Liver (tissue), 8 donors: ENCODE measurements at regions not wholly inside any gene's neighbourhood (a gene's known extent, or its start where the extent isn't known, plus 50 kb on each side); places are given as distances from the start of the nearest gene placed in this dataset.

ENCODE experiments used
- DNase-seq: peaks from one replicate; pipeline ENCODE4 v3.0.0-alpha.2; 2017; ENCODE audit warnings: low spot score
- H3K27ac ChIP-seq, 2 donors: one replicate each; pipeline ENCODE4 v1.7.0; 2013; ENCODE audit warnings: inconsistent platforms in 2 of 2, low read length in 2 of 2, control low read depth in 1 of 2, low read depth in 1 of 2, mild to moderate bottlenecking in 1 of 2
- H3K27me3 ChIP-seq, 4 donors: one replicate each; pipeline versions ENCODE4 v1.6.1 to v1.7.0; 2013; ENCODE audit warnings: low read length in 3 of 4, inconsistent platforms in 1 of 4, mild to moderate bottlenecking in 1 of 4, moderate library complexity in 1 of 4; ENCODE audit not compliant: control insufficient read depth in 4 of 4, insufficient read depth in 4 of 4
- H3K36me3 ChIP-seq, 4 donors: one replicate each; pipeline versions ENCODE4 v1.6.1 to v1.7.0; 2013; ENCODE audit warnings: low read length in 3 of 4, mild to moderate bottlenecking in 3 of 4, low read depth in 1 of 4, moderate library complexity in 1 of 4; ENCODE audit not compliant: control insufficient read depth in 4 of 4, insufficient read depth in 3 of 4
- H3K4me1 ChIP-seq, 4 donors: one replicate each; pipeline versions ENCODE4 v1.6.1 to v1.7.0; 2013; ENCODE audit warnings: low read length in 3 of 4, mild to moderate bottlenecking in 3 of 4, moderate library complexity in 1 of 4; ENCODE audit not compliant: control insufficient read depth in 4 of 4, insufficient read depth in 4 of 4
- H3K4me3 ChIP-seq, 3 donors: one replicate each; pipeline versions ENCODE4 v1.6.1 to v1.7.0; 2013; ENCODE audit warnings: low read length in 3 of 3, control low read depth in 1 of 3, low read depth in 1 of 3, mild to moderate bottlenecking in 1 of 3
- H3K9ac ChIP-seq, 2 donors: one replicate each; pipeline ENCODE4 v1.7.0; 2013; ENCODE audit warnings: low read length in 2 of 2, mild to moderate bottlenecking in 2 of 2, moderate library complexity in 2 of 2, control low read depth in 1 of 2, low read depth in 1 of 2
- H3K9me3 ChIP-seq, 4 donors: one replicate each; pipeline versions ENCODE4 v1.6.1 to v1.7.0; 2013; ENCODE audit warnings: low read length in 3 of 4; ENCODE audit not compliant: control insufficient read depth in 4 of 4
- EGR1 ChIP-seq, 2 donors: IDR thresholded peaks; 2 replicates each; pipeline ENCODE4 v1.6.1; 2016 to 2018; ENCODE audit warnings: antibody characterized with exemption in 2 of 2, low read depth in 2 of 2
- FOXA1 ChIP-seq: IDR thresholded peaks from 2 replicates; pipeline ENCODE4 v1.6.1; 2016; ENCODE audit warnings: antibody characterized with exemption
- GABPA ChIP-seq, 2 donors: IDR thresholded peaks in 1 of 2; conservative IDR thresholded peaks in 1 of 2; 2 replicates each; pipeline ENCODE4 v1.6.1; 2016; ENCODE audit warnings: antibody characterized with exemption in 2 of 2, mild to moderate bottlenecking in 1 of 2, moderate library complexity in 1 of 2
- HNF4A ChIP-seq, 2 donors: conservative IDR thresholded peaks; 2 replicates each; pipeline ENCODE4 v1.6.1; 2016; ENCODE audit warnings: antibody characterized with exemption in 2 of 2, mild to moderate bottlenecking in 2 of 2
- HNF4G ChIP-seq: IDR thresholded peaks from 2 replicates; pipeline ENCODE4 v1.6.1; 2016; ENCODE audit warnings: antibody characterized with exemption
- JUND ChIP-seq, 2 donors: IDR thresholded peaks; 2 replicates each; pipeline ENCODE4 v1.6.1; 2016; ENCODE audit warnings: antibody characterized with exemption in 2 of 2
- NR2F2 ChIP-seq: IDR thresholded peaks from 2 replicates; pipeline ENCODE4 v1.6.1; 2016; ENCODE audit warnings: antibody characterized with exemption
- RAD21 ChIP-seq, 2 donors: IDR thresholded peaks; 2 replicates each; pipeline ENCODE4 v1.6.1; 2016; ENCODE audit warnings: antibody characterized with exemption in 2 of 2, mild to moderate bottlenecking in 2 of 2
- RXRA ChIP-seq, 2 donors: IDR thresholded peaks; 2 replicates each; pipeline ENCODE4 v1.6.1; 2017 to 2018; ENCODE audit warnings: antibody characterized with exemption in 2 of 2, mild to moderate bottlenecking in 1 of 2
- SP1 ChIP-seq: IDR thresholded peaks from 2 replicates; pipeline ENCODE4 v1.6.1; 2018; ENCODE audit warnings: antibody characterized with exemption, mild to moderate bottlenecking
- TAF1 ChIP-seq: conservative IDR thresholded peaks from 2 replicates; pipeline ENCODE4 v1.6.1; 2016; ENCODE audit warnings: antibody characterized with exemption, mild to moderate bottlenecking
- YY1 ChIP-seq: IDR thresholded peaks from 2 replicates; pipeline ENCODE4 v1.6.1; 2016; ENCODE audit warnings: antibody characterized with exemption, mild to moderate bottlenecking
- WGBS: extraction: QIAGEN DNeasy Blood & Tissue Kit; methylation state at CpG from one replicate; pipeline ENCODE4 v1.1.7; 2013; 5-methylcytosine and 5-hydroxymethylcytosine counted together
- TF ChIP-seq, protein P1 (sequence below): IDR thresholded peaks from 2 replicates; pipeline ENCODE4 v1.6.1; 2016; ENCODE audit warnings: antibody characterized with exemption, mild to moderate bottlenecking
- TF ChIP-seq, protein P2 (sequence below): IDR thresholded peaks from 2 replicates; pipeline ENCODE4 v1.6.1; 2016; ENCODE audit warnings: antibody characterized with exemption
- TF ChIP-seq, protein P3 (sequence below): IDR thresholded peaks from 2 replicates; pipeline ENCODE4 v1.6.1; 2016; ENCODE audit warnings: antibody characterized with exemption
- TF ChIP-seq, protein P4 (sequence below): IDR thresholded peaks from 2 replicates; pipeline ENCODE4 v1.6.1; 2016; ENCODE audit warnings: antibody characterized with exemption
- TF ChIP-seq, protein P5 (sequence below): fragments of 150-350 bp; IDR thresholded peaks from 2 replicates; pipeline ENCODE4 v1.5.1; 2017; ENCODE audit warnings: improper control_type of control experiment, low read depth, low read length; ENCODE audit not compliant: missing input control
- donor health status: healthy.
- donor health status: healthy.
- donor health status: healthy.
- donor health status: healthy.
- donor health status: healthy.

DNA sequence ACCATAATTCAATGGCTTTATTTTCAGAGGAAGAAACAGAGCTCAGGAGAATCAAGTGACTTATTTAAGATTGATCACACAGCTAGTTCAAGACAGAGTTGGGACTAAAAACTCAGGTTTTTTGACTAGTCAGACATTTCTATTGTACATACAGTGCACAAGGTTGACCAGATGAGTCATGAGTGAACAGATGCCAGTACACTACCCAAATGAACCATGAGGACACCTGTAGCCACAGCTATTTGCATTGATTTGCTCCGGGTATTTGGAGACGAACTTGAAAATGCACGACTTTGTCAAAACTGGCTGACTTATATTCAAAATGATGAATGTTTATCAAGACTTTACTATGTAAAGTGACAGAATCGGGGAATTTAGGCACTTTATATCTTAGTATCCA lies 161.7 kb upstream of the ST6GALNAC5 start:
- H3K27ac ChIP-seq = no peak overlapping the region
- DNase-seq = no peak
- no peaks in the 10 kb centered on the region for H3K36me3 ChIP-seq
- H3K9me3 ChIP-seq = no peaks in the 10 kb centered on the region
- H3K27me3 ChIP-seq = no peaks in the 10 kb centered on the region
- H3K9ac ChIP-seq = no peak overlapping the region
- TF ChIP-seq, protein P1, sequence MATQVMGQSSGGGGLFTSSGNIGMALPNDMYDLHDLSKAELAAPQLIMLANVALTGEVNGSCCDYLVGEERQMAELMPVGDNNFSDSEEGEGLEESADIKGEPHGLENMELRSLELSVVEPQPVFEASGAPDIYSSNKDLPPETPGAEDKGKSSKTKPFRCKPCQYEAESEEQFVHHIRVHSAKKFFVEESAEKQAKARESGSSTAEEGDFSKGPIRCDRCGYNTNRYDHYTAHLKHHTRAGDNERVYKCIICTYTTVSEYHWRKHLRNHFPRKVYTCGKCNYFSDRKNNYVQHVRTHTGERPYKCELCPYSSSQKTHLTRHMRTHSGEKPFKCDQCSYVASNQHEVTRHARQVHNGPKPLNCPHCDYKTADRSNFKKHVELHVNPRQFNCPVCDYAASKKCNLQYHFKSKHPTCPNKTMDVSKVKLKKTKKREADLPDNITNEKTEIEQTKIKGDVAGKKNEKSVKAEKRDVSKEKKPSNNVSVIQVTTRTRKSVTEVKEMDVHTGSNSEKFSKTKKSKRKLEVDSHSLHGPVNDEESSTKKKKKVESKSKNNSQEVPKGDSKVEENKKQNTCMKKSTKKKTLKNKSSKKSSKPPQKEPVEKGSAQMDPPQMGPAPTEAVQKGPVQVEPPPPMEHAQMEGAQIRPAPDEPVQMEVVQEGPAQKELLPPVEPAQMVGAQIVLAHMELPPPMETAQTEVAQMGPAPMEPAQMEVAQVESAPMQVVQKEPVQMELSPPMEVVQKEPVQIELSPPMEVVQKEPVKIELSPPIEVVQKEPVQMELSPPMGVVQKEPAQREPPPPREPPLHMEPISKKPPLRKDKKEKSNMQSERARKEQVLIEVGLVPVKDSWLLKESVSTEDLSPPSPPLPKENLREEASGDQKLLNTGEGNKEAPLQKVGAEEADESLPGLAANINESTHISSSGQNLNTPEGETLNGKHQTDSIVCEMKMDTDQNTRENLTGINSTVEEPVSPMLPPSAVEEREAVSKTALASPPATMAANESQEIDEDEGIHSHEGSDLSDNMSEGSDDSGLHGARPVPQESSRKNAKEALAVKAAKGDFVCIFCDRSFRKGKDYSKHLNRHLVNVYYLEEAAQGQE = no peak
- TF ChIP-seq HNF4A (conservative IDR thresholded peaks at IDR 0.05) (no peak), EGR1 (IDR thresholded peaks at IDR 0.05; ENCODE audit: low read depth in 2 of 2) (no peak), RAD21 (IDR thresholded peaks at IDR 0.05) (no peak)
- TF ChIP-seq, protein P2, sequence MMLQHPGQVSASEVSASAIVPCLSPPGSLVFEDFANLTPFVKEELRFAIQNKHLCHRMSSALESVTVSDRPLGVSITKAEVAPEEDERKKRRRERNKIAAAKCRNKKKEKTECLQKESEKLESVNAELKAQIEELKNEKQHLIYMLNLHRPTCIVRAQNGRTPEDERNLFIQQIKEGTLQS = no peak
- no peak overlapping the region for H3K4me3 ChIP-seq
- H3K4me1 ChIP-seq = no peaks in the 10 kb centered on the region
- WGBS = 64% methylated on average over 4 of the region's 4 CpGs

DNA sequence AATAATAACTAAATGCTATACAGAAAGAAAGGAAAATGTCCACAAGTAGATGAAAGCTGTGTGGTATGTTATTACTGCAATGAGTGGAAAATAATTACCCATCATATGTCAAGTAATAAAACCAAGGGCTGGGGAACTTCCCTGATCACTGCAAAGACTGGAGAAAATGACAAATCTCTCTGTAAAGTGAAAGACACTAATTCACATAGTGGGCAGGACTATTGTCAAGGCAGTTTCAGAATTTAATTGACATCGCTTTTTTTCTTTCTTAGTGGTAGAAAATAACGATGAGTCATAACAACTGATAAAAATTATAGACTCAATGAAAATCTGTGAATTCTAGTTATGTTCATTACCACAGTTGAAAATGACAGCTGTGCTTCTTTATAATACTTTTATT lies 153.7 kb upstream of the ST6GALNAC5 start:
- no peaks in the 10 kb centered on the region for H3K27me3 ChIP-seq
- H3K9ac ChIP-seq = no peak overlapping the region
- no peak for TF ChIP-seq HNF4G
- TF ChIP-seq, protein P3, sequence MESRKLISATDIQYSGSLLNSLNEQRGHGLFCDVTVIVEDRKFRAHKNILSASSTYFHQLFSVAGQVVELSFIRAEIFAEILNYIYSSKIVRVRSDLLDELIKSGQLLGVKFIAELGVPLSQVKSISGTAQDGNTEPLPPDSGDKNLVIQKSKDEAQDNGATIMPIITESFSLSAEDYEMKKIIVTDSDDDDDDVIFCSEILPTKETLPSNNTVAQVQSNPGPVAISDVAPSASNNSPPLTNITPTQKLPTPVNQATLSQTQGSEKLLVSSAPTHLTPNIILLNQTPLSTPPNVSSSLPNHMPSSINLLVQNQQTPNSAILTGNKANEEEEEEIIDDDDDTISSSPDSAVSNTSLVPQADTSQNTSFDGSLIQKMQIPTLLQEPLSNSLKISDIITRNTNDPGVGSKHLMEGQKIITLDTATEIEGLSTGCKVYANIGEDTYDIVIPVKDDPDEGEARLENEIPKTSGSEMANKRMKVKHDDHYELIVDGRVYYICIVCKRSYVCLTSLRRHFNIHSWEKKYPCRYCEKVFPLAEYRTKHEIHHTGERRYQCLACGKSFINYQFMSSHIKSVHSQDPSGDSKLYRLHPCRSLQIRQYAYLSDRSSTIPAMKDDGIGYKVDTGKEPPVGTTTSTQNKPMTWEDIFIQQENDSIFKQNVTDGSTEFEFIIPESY = no peak
- TF ChIP-seq NR2F2 = no peak
- TF ChIP-seq GABPA (IDR thresholded peaks at IDR 0.05 in 1 of 2, conservative IDR thresholded peaks at IDR 0.05 in 1 of 2) = no peak
- no peak for TF ChIP-seq RAD21 (IDR thresholded peaks at IDR 0.05)
- TF ChIP-seq FOXA1 = no peak
- TF ChIP-seq JUND (IDR thresholded peaks at IDR 0.05) = no peak
- no peak for TF ChIP-seq EGR1 (IDR thresholded peaks at IDR 0.05; ENCODE audit: low read depth in 2 of 2)
- no peak for TF ChIP-seq TAF1
- TF ChIP-seq, protein P1 = no peak
- TF ChIP-seq, protein P4, sequence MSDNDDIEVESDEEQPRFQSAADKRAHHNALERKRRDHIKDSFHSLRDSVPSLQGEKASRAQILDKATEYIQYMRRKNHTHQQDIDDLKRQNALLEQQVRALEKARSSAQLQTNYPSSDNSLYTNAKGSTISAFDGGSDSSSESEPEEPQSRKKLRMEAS = no peak
- TF ChIP-seq YY1 = no peak
- no peak for TF ChIP-seq SP1
- TF ChIP-seq, protein P5, sequence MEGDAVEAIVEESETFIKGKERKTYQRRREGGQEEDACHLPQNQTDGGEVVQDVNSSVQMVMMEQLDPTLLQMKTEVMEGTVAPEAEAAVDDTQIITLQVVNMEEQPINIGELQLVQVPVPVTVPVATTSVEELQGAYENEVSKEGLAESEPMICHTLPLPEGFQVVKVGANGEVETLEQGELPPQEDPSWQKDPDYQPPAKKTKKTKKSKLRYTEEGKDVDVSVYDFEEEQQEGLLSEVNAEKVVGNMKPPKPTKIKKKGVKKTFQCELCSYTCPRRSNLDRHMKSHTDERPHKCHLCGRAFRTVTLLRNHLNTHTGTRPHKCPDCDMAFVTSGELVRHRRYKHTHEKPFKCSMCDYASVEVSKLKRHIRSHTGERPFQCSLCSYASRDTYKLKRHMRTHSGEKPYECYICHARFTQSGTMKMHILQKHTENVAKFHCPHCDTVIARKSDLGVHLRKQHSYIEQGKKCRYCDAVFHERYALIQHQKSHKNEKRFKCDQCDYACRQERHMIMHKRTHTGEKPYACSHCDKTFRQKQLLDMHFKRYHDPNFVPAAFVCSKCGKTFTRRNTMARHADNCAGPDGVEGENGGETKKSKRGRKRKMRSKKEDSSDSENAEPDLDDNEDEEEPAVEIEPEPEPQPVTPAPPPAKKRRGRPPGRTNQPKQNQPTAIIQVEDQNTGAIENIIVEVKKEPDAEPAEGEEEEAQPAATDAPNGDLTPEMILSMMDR = no peak
- TF ChIP-seq, protein P2 = no peak
- TF ChIP-seq RXRA (IDR thresholded peaks at IDR 0.05) = no peak
- no peak overlapping the region for H3K27ac ChIP-seq
- H3K9me3 ChIP-seq = no peaks in the 10 kb centered on the region
- H3K36me3 ChIP-seq = no peaks in the 10 kb centered on the region
- no peak overlapping the region for H3K4me3 ChIP-seq
- WGBS = 84% methylated on average over 2 of the region's 2 CpGs
- no peaks in the 10 kb centered on the region for H3K4me1 ChIP-seq
- no peak for DNase-seq
